Suprapubic skin (tissue), 4 donors: ENCODE measurements at regions not wholly inside any gene's neighbourhood (a gene's known extent, or its start where the extent isn't known, plus 50 kb on each side); places are given as distances from the start of the nearest gene placed in this dataset.

Experiments
- DNase-seq, 2 donors: peaks; one replicate each; pipeline ENCODE4 v3.0.0-alpha.2; 2019; ENCODE audit warnings: low spot score in 2 of 2
- H3K27ac ChIP-seq: fragments of 200-600 bp; sonication (generic); one replicate; pipeline ENCODE4 v1.5.1; 2019
- H3K27me3 ChIP-seq: fragments of 200-600 bp; sonication (generic); one replicate; pipeline ENCODE4 v1.5.1; 2019
- H3K36me3 ChIP-seq: fragments of 200-600 bp; sonication (generic); one replicate; pipeline ENCODE4 v1.5.1; 2019
- H3K4me1 ChIP-seq: fragments of 200-600 bp; sonication (generic); one replicate; pipeline ENCODE4 v1.5.1; 2019
- H3K4me3 ChIP-seq: fragments of 200-600 bp; sonication (generic); one replicate; pipeline ENCODE4 v1.5.1; 2019; ENCODE audit warnings: mild to moderate bottlenecking
- H3K9me3 ChIP-seq: fragments of 200-600 bp; sonication (generic); one replicate; pipeline ENCODE4 v1.5.1; 2019
- CTCF ChIP-seq, 2 donors: fragments of 200-600 bp in 1 of 2; fragments of 450-650 bp in 1 of 2; sonication (generic) in 1 of 2; IDR thresholded peaks; one replicate each; pipeline ENCODE4 v1.5.1; 2016 to 2019; ENCODE audit warnings: antibody characterized with exemption in 2 of 2, mild to moderate bottlenecking in 1 of 2, moderate library complexity in 1 of 2
- EP300 ChIP-seq: sonication (generic); formaldehyde crosslinking; IDR thresholded peaks from one replicate; pipeline ENCODE4 v1.6.1; 2017; ENCODE audit warnings: antibody characterized with exemption
- POLR2A ChIP-seq, 2 donors: fragments of 450-650 bp; IDR thresholded peaks; one replicate each; pipeline ENCODE4 v1.6.1; 2017; ENCODE audit warnings: antibody characterized with exemption in 2 of 2, mild to moderate bottlenecking in 2 of 2, moderate library complexity in 2 of 2
- POLR2AphosphoS5 ChIP-seq, 3 donors: sonication (generic); formaldehyde crosslinking; IDR thresholded peaks; one replicate each; pipeline ENCODE4 v1.6.1; 2017; ENCODE audit warnings: antibody characterized with exemption in 3 of 3
- WGBS: methylation state at CpG from one replicate; pipeline ENCODE4 v1.1.5; 2018; 5-methylcytosine and 5-hydroxymethylcytosine counted together

- no peaks in the 10 kb centered on the region for H3K27me3 ChIP-seq
- H3K27ac ChIP-seq, result no peak overlapping the region
- H3K36me3 ChIP-seq, result no peaks in the 10 kb centered on the region
- DNase-seq, result no peak
- H3K4me1 ChIP-seq, result peaks cover 38% of the 10 kb centered on the region
- 81% methylated on average over 1 of the region's 1 CpG for WGBS
- H3K9me3 ChIP-seq, result no peaks in the 10 kb centered on the region
- H3K4me3 ChIP-seq, result no peak overlapping the region
- TF ChIP-seq EP300 (no peak), CTCF (IDR thresholded peaks at IDR 0.05) (no peak), POLR2AphosphoS5 (IDR thresholded peaks at IDR 0.05) (no peak), POLR2A (IDR thresholded peaks at IDR 0.05) (no peak)
These were observed 60.6 kb upstream of the CD28 start for GRCh38 chr2:203645831-203646230.

GRCh38 chr2:203646266-203646864 lies 60.1 kb upstream of the CD28 start:
- Histone ChIP-seq H3K27me3 (no peaks in the 10 kb centered on the region), H3K4me1 (peaks cover 43% of the 10 kb centered on the region), H3K27ac (no peak overlapping the region), H3K36me3 (no peaks in the 10 kb centered on the region), H3K4me3 (no peak overlapping the region), H3K9me3 (no peaks in the 10 kb centered on the region)
- DNase-seq, result no peak
- 89% methylated on average over 6 of the region's 10 CpGs for WGBS
- no peak for TF ChIP-seq POLR2AphosphoS5 (IDR thresholded peaks at IDR 0.05)
- TF ChIP-seq CTCF (IDR thresholded peaks at IDR 0.05), result no peak
- TF ChIP-seq POLR2A (IDR thresholded peaks at IDR 0.05), result no peak
- no peak for TF ChIP-seq EP300

GRCh38 chr2:203646961-203647360 lies 59.5 kb upstream of the CD28 start:
- no peak for DNase-seq
- WGBS, result 76% methylated on average over 5 of the region's 5 CpGs
- TF ChIP-seq POLR2AphosphoS5 (IDR thresholded peaks at IDR 0.05) (no peak), EP300 (no peak), CTCF (IDR thresholded peaks at IDR 0.05) (no peak), POLR2A (IDR thresholded peaks at IDR 0.05) (no peak)
- H3K27me3 ChIP-seq, result no peaks in the 10 kb centered on the region
- no peaks in the 10 kb centered on the region for H3K36me3 ChIP-seq
- peaks cover 48% of the 10 kb centered on the region for H3K4me1 ChIP-seq
- no peak overlapping the region for H3K27ac ChIP-seq
- H3K9me3 ChIP-seq, result no peaks in the 10 kb centered on the region
- no peak overlapping the region for H3K4me3 ChIP-seq

GRCh38 chr2:203647579-203647978 lies 58.9 kb upstream of the CD28 start:
- no peaks in the 10 kb centered on the region for H3K27me3 ChIP-seq
- no peak for DNase-seq
- H3K36me3 ChIP-seq, result no peaks in the 10 kb centered on the region
- H3K27ac ChIP-seq, result no peak overlapping the region
- peaks cover 48% of the 10 kb centered on the region for H3K4me1 ChIP-seq
- no peaks in the 10 kb centered on the region for H3K9me3 ChIP-seq
- H3K4me3 ChIP-seq, result no peak overlapping the region
- TF ChIP-seq POLR2AphosphoS5 (IDR thresholded peaks at IDR 0.05) (no peak), POLR2A (IDR thresholded peaks at IDR 0.05) (no peak), CTCF (IDR thresholded peaks at IDR 0.05) (no peak), EP300 (no peak)
- WGBS, result 93% methylated on average over 1 of the region's 1 CpG

GRCh38 chr2:203648273-203648672 lies 58.2 kb upstream of the CD28 start:
- Histone ChIP-seq H3K36me3 (no peaks in the 10 kb centered on the region), H3K27me3 (no peaks in the 10 kb centered on the region), H3K9me3 (no peaks in the 10 kb centered on the region), H3K4me1 (peaks cover 48% of the 10 kb centered on the region), H3K4me3 (no peak overlapping the region), H3K27ac (peak overlapping the region; percentile 81)
- TF ChIP-seq EP300 (no peak), POLR2AphosphoS5 (IDR thresholded peaks at IDR 0.05) (no peak), CTCF (IDR thresholded peaks at IDR 0.05) (no peak), POLR2A (IDR thresholded peaks at IDR 0.05) (no peak)
- no peak for DNase-seq
- WGBS, result 56% methylated on average over 2 of the region's 2 CpGs
